ENCODE measurements at regions not wholly inside any gene's neighbourhood (a gene's known extent, or its start where the extent isn't known, plus 50 kb on each side); places are given as distances from the start of the nearest gene placed in this dataset.

GRCh38 chr12:127760996-127761395 is 506.0 kb upstream of the TMEM132C start (continued):
- TF ChIP-seq USF2 (CRISPR knock-in tag; IDR thresholded peaks at IDR 0.05) = no peak

- Mint-ChIP-seq H3K4me1 (peaks cover 2% of the 10 kb centered on the region; the same call in 1 of the 2 replicates), H3K27me3 (ENCODE audit: low read depth) (peaks cover 5% of the 10 kb centered on the region; the same call in 1 of the 2 replicates), H3K9me3 (peaks cover 60% of the 10 kb centered on the region), H3K4me3 (no peak overlapping the region), H3K27ac (no peak overlapping the region), H3K36me3 (peaks cover 53% of the 10 kb centered on the region)
- TF ChIP-seq RORB (CRISPR knock-in tag; IDR thresholded peaks at IDR 0.05) (no peak), RELA (CRISPR knock-in tag; IDR thresholded peaks at IDR 0.05; ENCODE audit: borderline replicate concordance) (no peak), PREB (CRISPR knock-in tag; IDR thresholded peaks at IDR 0.05; ENCODE audit: borderline replicate concordance) (no peak), FOXK1 (CRISPR knock-in tag; IDR thresholded peaks at IDR 0.05) (no peak), ARID4B (CRISPR knock-in tag; IDR thresholded peaks at IDR 0.05; ENCODE audit: borderline replicate concordance) (no peak), IRF2 (CRISPR knock-in tag; IDR thresholded peaks at IDR 0.05; ENCODE audit: borderline replicate concordance, low read depth) (no peak), USF2 (CRISPR knock-in tag; IDR thresholded peaks at IDR 0.05) (no peak), PRRX2 (CRISPR knock-in tag; IDR thresholded peaks at IDR 0.05) (no peak), KAT7 (CRISPR knock-in tag; IDR thresholded peaks at IDR 0.05; ENCODE audit: borderline replicate concordance) (no peak), AFF4 (CRISPR knock-in tag; IDR thresholded peaks at IDR 0.05; ENCODE audit: borderline replicate concordance) (no peak), E2F5 (CRISPR knock-in tag; IDR thresholded peaks at IDR 0.05) (no peak), CBFB (CRISPR knock-in tag; IDR thresholded peaks at IDR 0.05; ENCODE audit: low read depth) (no peak), JAZF1 (CRISPR knock-in tag; IDR thresholded peaks at IDR 0.05) (no peak), ZNF396 (CRISPR knock-in tag; IDR thresholded peaks at IDR 0.05; ENCODE audit: borderline replicate concordance) (no peak), ATF2 (CRISPR knock-in tag; IDR thresholded peaks at IDR 0.05; ENCODE audit: borderline replicate concordance, low read depth) (no peak), HMGXB4 (CRISPR knock-in tag; IDR thresholded peaks at IDR 0.05) (no peak), NR3C1 (CRISPR knock-in tag; conservative IDR thresholded peaks at IDR 0.05; ENCODE audit: low read depth) (no peak), ATF6 (CRISPR knock-in tag; IDR thresholded peaks at IDR 0.05) (no peak)
- ChIA-PET CTCF (no interaction called here), POLR2A (no interaction called here)
- DNase-seq (ENCODE audit: low spot score) (no peak), ATAC-seq (no peak)
These were observed 505.1 kb upstream of the TMEM132C start for GRCh38 chr12:127761880-127762279.
